T-helper 2 cell treated with Interferon-gamma antibody and Interleukin-4, amounts not matched to agents 100 ng/mL and 5 ng/mL, for 36 hours (primary cell): ENCODE measurements at regions not wholly inside any gene's neighbourhood (a gene's known extent, or its start where the extent isn't known, plus 50 kb on each side); places are given as distances from the start of the nearest gene placed in this dataset.

Experiments
- intact Hi-C: fragments of 100-400 bp; cut with micrococcal nuclease; formaldehyde crosslinking; loops from one replicate; pipeline ENCODE4 v1.15.1; 2023

DNA sequence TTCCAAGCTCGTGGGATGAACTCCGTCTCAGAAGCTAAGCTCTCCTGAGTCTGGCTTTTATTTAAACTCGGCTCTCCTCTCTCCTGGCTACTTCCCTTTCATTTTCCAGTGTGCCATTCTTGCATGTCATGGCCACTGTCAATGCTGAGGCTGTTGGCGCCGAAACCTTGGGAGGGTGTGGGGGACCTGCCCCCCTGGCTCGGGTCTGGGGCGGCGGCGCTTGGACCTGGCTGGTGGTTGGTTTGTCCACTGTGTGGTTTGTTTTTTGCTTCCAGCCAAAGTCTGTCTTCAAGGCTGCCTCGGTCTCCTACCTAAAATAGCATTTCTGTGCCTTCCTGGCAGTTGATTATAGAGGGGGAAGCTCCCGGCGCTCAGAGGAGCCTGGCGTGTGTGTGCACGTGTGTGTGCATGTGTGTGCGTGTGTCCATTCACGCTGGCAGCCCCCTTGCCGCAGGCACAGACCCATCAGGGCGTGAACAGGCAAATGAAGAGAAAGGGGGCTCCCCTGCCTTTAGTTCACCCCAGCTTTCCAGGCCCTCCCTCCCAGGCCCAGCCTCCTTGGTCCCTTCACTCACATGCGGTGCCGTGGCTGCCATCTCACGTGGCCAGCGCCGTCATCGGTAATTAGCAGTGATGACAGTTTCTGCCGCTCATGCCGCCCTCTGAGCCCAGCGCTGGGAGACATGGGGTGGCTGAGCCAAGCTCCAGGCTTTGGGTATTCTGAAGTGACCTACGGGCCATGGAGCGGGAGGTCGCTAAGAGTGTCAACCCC lies 179.9 kb downstream of the SEC14L1 start:
- intact Hi-C loops: no loop called here

GRCh38 chr17:77321649-77322513 lies 181.1 kb downstream of the SEC14L1 start:
- intact Hi-C loops: no loop called here

GRCh38 chr17:77322514-77323412 lies 182.0 kb downstream of the SEC14L1 start:
- intact Hi-C loops: no loop called here

DNA sequence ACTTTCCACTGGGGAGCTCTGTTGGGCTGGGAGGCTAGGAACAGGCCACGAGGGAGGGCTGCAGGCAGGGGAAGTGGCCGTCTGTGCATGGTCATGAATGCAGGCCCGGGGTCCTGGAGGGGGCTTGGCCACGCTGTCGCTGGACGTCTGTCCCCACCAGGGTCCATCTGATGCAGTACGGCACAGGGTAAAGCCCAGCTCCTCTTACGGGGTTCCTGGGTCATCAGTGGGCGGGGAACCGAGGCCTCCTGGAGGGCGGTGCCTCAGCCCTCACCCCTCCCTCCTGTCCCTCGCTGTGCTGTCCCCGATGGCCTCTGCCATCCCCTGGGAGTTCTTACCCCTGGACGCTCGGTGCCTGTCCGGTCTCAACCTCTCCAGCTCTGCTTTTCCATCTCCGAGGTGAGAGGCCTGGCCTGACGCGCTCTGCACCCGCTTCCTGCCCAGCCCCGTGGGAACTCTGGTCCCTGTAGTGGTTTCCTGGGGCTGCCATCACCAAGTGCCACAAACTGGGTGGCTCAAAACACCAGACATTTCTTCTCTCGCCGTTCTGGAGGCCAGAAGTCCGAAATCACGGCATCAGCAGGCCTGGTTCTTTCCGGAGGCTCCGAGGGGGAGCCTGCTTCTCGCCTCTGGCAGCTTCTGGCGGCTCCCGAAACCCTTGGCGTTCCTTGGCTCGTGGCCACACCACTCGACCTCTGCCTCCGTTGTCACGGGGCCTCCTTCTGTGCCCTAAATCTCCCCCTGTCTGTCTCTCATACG lies 182.8 kb downstream of the SEC14L1 start:
- intact Hi-C loops: no loop called here

DNA sequence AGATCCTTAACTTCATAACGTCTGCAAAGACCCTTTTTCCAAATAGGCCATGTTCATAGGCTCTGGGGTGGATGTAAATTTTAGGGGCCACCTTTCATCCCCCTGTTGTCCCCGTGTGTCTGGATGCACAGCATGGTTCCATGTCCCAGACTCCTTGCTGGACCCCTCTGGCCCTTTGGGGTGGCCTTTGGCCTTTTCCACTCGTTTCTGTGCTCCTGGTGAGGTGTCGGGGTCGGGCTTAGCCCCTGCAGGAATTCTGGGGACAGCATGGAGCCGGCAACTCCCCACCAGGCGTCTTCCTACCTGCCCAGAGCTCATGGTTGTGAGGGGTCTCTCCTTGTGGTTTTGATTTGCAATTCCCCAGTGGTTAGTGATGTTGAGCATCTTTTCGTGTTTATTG lies 183.5 kb downstream of the SEC14L1 start:
- intact Hi-C loops: no loop called here

GRCh38 chr17:77325577-77326075 lies 184.9 kb downstream of the SEC14L1 start:
- intact Hi-C loops: no loop called here

- intact Hi-C loops: no loop called here
Measured at GRCh38 chr17:77326076-77326591, 185.4 kb downstream of the SEC14L1 start.

GRCh38 chr17:77326636-77327035 lies 185.9 kb downstream of the SEC14L1 start:
- intact Hi-C loops: no loop called here

- intact Hi-C loops: no loop called here
Measured at GRCh38 chr17:77327181-77327565, 186.4 kb downstream of the SEC14L1 start.

DNA sequence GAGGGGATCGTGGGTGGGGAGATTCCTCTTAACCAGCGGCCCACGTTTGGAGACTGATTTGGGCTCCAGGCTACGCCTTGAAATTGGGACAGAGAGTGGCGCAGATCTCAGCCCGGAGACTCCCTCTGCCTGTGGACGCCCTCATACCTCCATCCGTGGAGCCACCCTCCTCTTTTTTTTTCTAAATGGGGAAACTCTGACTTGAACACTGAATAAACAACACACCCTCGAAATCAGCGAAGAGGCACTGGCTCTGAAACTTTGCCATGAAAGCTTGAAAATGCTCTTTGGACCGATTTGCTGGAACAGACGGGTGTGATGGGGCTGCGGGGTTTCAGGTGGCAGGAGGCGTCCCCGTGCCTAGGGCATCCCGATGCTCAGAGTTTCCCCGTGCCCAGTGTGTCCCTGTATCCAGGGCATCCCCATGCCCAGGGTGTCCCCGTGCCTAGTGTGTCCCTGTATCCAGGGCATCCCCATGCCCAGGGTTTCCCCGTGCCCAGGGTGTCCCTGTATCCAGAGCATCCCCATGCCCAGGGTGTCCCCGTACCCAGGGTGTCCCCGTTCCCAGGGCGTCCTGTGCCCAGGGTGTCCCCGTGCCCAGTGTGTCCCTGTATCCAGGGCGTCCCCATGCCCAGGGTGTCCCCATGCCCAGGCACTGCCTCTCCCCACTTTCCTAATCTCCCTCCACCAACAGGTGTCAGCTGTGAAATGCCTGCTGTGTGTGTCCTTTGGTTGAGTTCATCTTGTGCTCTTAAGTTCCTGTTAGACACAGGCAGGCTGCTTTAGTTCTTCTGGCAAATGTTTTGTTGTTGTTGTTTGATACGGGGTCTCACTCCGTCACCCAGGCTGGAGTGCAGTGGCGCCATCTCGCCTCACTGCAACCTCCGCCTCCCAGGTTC lies 187.0 kb downstream of the SEC14L1 start:
- intact Hi-C loops: no loop called here

DNA sequence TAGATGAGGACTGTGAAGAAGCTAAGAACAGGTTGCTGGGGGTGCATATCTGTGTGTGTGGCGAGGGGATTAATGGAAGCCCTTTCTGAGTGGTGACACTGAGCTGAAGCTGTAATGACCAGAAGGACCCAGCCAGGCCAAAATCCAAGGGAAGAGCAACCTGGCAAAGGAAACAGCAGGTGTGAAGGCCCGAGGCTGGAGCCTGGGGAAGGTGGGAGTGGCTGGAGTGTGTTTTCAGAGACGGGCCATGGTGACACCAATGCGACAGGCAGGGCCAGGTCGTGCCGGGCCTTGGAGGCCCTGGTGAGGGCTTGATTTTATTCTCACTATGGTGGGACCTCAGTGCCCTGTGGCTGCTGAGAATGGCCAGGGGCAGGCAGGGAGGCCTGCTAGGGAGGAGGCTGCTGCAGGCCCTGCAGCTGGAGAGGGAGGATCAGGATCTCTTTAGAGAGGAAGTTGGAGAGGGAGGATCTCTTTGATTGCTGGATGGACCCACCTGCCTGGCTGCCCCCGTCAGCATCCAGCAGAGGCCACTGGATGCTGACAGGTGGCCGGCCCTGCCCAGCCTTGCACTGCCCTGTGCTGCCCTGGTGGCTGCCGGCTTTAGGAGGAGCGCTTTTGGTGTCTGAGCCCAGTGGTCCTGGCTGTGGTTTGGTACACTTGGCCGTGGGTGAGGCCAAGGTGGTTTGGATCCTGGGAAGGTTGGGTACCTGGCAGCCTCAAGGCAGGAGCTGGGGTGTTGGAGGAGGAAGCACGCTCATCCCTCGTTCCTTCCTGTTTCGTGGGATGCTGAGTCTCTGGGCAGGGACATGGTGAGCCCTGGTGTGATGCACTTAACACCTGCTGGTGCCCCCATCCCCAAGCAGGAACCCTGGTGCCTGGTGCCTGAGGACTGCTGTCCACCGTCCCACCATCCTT lies 188.3 kb downstream of the SEC14L1 start:
- intact Hi-C loops: no loop called here

- intact Hi-C loops: loop anchor here (5.0 kb wide), 2 partner anchors 72 to 117 kb away; no protein-coding TSS in a partner anchor
Measured at GRCh38 chr17:77329741-77330531, 189.2 kb downstream of the SEC14L1 start.

DNA sequence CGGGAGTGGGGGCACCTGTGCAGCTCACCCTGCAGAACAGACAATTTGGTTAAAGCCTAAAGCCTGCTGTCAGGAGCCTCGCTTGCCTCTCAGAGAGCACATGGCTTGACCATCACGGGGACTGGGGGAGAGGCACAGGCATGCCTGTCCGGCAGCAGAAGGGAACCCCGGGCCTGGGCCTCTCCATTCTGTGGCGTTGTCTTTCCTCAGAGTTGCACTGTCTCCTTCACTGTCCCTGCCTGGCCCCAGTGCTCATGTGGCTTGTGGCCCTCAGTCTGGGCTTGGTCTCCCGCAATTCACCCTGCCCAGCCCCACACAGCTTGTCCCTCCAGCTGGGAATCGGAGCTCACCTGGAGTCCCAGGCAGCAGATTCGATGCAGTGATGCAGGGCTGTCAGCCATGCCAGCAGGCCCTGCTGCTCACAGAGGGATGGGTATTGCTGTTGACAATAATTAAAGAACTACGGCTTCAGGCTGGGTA lies 189.9 kb downstream of the SEC14L1 start:
- intact Hi-C loops: loop anchor here (1.0 to 5.0 kb wide), 5 partner anchors 44 to 165 kb away; no protein-coding TSS in a partner anchor

DNA sequence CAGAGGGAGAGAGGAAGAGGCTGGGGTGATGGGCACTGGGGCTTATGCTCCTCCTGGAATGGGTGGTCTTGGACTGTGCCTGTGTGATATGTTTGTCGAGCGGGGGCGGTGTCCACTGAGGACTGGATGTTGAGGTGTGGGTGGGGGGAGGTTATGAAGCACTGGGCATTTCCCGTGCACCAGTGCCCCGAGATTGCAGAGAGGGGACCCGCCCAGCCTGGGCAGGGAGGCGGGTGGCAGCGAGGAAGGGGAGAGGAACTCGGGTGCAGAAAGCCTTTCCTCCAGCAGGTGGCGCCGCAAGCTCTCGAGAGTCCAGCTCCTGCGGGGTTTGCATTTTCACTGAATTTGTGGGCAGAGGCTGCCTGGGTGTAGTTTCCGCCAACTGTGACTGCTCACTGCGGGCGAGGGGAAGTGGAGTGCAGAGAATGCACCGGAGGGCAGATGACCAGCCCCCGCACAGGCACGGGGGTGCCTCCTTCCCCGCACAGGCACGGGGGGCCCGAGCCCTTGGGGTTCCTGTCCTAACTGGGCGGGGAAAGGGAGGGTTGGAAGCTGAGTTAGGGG lies 190.6 kb downstream of the SEC14L1 start:
- intact Hi-C loops: loop anchor here (1.0 to 5.0 kb wide), 5 partner anchors 43 to 164 kb away; no protein-coding TSS in a partner anchor

- intact Hi-C loops: loop anchor here (1.0 to 5.0 kb wide), 3 partner anchors 10 to 115 kb away; no protein-coding TSS in a partner anchor
Measured at GRCh38 chr17:77332034-77332971, 191.5 kb downstream of the SEC14L1 start.
